ENCODE measurements at regions not wholly inside any gene's neighbourhood (a gene's known extent, or its start where the extent isn't known, plus 50 kb on each side); places are given as distances from the start of the nearest gene placed in this dataset.

- no peak for TF ChIP-seq POLR2AphosphoS5 (IDR thresholded peaks at IDR 0.05)
- TF ChIP-seq TAF1 (IDR thresholded peaks at IDR 0.05; ENCODE audit: low read depth), result no peak
- TF ChIP-seq SMC3 (conservative IDR thresholded peaks at IDR 0.05; ENCODE audit: poor library complexity), result no peak
- TF ChIP-seq EP300 (conservative IDR thresholded peaks at IDR 0.05; ENCODE audit: poor library complexity, severe bottlenecking), result no peak
- no peak for TF ChIP-seq REST (IDR thresholded peaks at IDR 0.05; ENCODE audit: borderline replicate concordance)
- no peak for TF ChIP-seq CTCF (IDR thresholded peaks at IDR 0.05; ENCODE audit: poor library complexity, severe bottlenecking)
- TF ChIP-seq MXI1 (conservative IDR thresholded peaks at IDR 0.05; ENCODE audit: poor library complexity, severe bottlenecking), result no peak
- Histone ChIP-seq H3K27me3 (ENCODE audit: insufficient read depth, low read depth, low read length) (no peaks in the 10 kb centered on the region), H3F3A (ENCODE audit: insufficient read depth, low read length, poor library complexity, severe bottlenecking) (no peaks in the 10 kb centered on the region), H3K4me2 (ENCODE audit: low read length) (no peak overlapping the region), H3K79me2 (replicated peaks; ENCODE audit: insufficient read depth, low read length) (no peaks in the 10 kb centered on the region), H3K27ac (ENCODE audit: low read length) (no peak overlapping the region), H4K20me1 (ENCODE audit: insufficient read depth) (no peaks in the 10 kb centered on the region), H3K9me2 (ENCODE audit: insufficient read depth, low read length) (no peaks in the 10 kb centered on the region), H3K36me3 (ENCODE audit: insufficient read depth, low read length) (no peaks in the 10 kb centered on the region), H3K4me3 (ENCODE audit: low read length) (no peak overlapping the region), H3K9ac (ENCODE audit: low read length) (no peak overlapping the region), H2AFZ (ENCODE audit: low read depth, low read length) (no peak overlapping the region), H3K9me3 (ENCODE audit: low read length) (no peaks in the 10 kb centered on the region)
Measured at GRCh38 chr12:114992443-114992842, 308.5 kb upstream of the TBX3 start.

GRCh38 chr12:114990381-114990780, 306.4 kb upstream of the TBX3 start:
- no peaks in the 10 kb centered on the region for H3K9me3 ChIP-seq (ENCODE audit: low read length)
- no peaks in the 10 kb centered on the region for H3F3A ChIP-seq (ENCODE audit: insufficient read depth, low read length, poor library complexity, severe bottlenecking)
- no peaks in the 10 kb centered on the region for H3K79me2 ChIP-seq (replicated peaks; ENCODE audit: insufficient read depth, low read length)
- H3K9ac ChIP-seq (ENCODE audit: low read length), result no peak overlapping the region
- no peaks in the 10 kb centered on the region for H3K36me3 ChIP-seq (ENCODE audit: insufficient read depth, low read length)
- H3K9me2 ChIP-seq (ENCODE audit: insufficient read depth, low read length), result no peaks in the 10 kb centered on the region
- no peak overlapping the region for H3K27ac ChIP-seq (ENCODE audit: low read length)
- H3K4me2 ChIP-seq (ENCODE audit: low read length), result no peak overlapping the region
- no peaks in the 10 kb centered on the region for H4K20me1 ChIP-seq (ENCODE audit: insufficient read depth)
- H3K27me3 ChIP-seq (ENCODE audit: insufficient read depth, low read depth, low read length), result peaks cover 4% of the 10 kb centered on the region
- H3K4me3 ChIP-seq (ENCODE audit: low read length), result no peak overlapping the region
- H2AFZ ChIP-seq (ENCODE audit: low read depth, low read length), result no peak overlapping the region
- no peak for TF ChIP-seq POLR2AphosphoS5 (IDR thresholded peaks at IDR 0.05)
- TF ChIP-seq RAD21 (conservative IDR thresholded peaks at IDR 0.05), result no peak
- no peak for TF ChIP-seq CTCF (IDR thresholded peaks at IDR 0.05; ENCODE audit: poor library complexity, severe bottlenecking)
- no peak for TF ChIP-seq MXI1 (conservative IDR thresholded peaks at IDR 0.05; ENCODE audit: poor library complexity, severe bottlenecking)
- no peak for TF ChIP-seq EZH2 (IDR thresholded peaks at IDR 0.05; ENCODE audit: borderline replicate concordance, insufficient read depth, low read length, poor library complexity, severe bottlenecking)
